ENCODE measurements at regions not wholly inside any gene's neighbourhood (a gene's known extent, or its start where the extent isn't known, plus 50 kb on each side); places are given as distances from the start of the nearest gene placed in this dataset.

DNA sequence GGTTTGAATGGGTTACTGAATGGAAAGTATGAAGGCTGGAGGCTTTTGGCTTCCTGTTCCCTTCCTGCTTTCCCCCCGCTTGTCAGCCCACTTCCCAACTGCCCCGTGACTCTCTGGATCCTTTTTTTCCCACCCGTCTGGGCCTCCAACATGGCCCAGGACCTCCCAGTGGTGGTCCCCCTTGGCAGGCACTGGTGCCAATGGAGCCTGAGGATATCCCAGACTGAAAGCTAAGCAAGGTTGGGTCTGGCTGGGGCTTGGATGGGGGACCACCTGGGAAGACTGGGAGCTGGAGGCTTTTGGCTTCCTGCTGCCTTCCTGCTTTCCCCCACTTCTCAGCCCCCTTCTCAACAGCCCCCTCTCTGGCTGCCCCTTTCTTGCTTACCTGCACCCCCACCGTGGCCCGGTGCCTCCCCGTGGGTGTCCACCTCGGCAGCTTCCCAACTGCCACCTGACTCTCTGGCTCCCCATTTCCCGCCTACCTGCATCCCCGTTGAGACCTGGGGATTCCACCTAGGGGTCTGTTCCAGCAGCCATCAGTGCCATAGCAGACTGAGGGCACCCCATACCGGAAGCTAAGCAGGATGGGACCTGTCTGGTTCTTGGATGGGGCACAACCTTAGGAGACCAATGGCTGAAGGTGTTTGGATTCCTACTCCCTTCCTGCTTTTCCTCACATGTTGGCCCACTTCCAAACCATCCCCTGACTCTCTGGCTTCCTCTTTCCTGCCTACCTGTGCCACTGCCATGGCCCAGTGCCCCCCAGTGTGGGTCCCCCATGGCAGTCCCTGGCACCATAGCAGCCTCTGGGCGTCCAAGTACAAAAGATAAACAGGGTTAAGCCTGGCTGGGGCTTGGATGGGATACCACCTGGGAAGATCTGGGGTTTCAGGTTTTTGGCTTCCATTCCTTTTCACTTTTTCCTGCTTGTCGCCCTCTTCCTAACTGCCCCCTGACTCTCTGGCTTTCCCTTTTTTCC lies 2295.3 kb downstream of the TP53TG3F start:
- no peak for TF ChIP-seq POLR2AphosphoS5 (IDR thresholded peaks at IDR 0.05)
- TF ChIP-seq, protein P1, sequence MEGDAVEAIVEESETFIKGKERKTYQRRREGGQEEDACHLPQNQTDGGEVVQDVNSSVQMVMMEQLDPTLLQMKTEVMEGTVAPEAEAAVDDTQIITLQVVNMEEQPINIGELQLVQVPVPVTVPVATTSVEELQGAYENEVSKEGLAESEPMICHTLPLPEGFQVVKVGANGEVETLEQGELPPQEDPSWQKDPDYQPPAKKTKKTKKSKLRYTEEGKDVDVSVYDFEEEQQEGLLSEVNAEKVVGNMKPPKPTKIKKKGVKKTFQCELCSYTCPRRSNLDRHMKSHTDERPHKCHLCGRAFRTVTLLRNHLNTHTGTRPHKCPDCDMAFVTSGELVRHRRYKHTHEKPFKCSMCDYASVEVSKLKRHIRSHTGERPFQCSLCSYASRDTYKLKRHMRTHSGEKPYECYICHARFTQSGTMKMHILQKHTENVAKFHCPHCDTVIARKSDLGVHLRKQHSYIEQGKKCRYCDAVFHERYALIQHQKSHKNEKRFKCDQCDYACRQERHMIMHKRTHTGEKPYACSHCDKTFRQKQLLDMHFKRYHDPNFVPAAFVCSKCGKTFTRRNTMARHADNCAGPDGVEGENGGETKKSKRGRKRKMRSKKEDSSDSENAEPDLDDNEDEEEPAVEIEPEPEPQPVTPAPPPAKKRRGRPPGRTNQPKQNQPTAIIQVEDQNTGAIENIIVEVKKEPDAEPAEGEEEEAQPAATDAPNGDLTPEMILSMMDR (IDR thresholded peaks at IDR 0.05) = no peak

Measured in sigmoid colon (tissue), 4 donors.